CD8-positive, alpha-beta memory T cell (primary cell): ENCODE measurements at regions not wholly inside any gene's neighbourhood (a gene's known extent, or its start where the extent isn't known, plus 50 kb on each side); places are given as distances from the start of the nearest gene placed in this dataset.

ENCODE experiments used
- CTCF ChIA-PET: fragments of 350-600 bp; sonication (Branson Sonifier 250); formaldehyde crosslinking; loops from one replicate; lab custom pipeline; 2021; ENCODE audit warnings: antibody characterized with exemption; lab: Charles Lee
- POLR2A ChIA-PET: fragments of 350-600 bp; sonication (Branson Sonifier 250); formaldehyde crosslinking; loops from one replicate; lab custom pipeline; 2021; ENCODE audit warnings: antibody characterized with exemption; lab: Charles Lee
- DNase-seq, 5 donors: peaks; one replicate each; pipeline versions ENCODE4 v3.0.0 to v3.0.0-alpha.2; 2020 to 2022; ENCODE audit warnings: mixed read lengths in 1 of 5
- H3K27ac ChIP-seq: one replicate; pipeline ENCODE4 v1.7.0; 2013; ENCODE audit warnings: low read depth, mild to moderate bottlenecking, low read length, moderate library complexity
- H3K27me3 ChIP-seq: 2 replicates; pipeline ENCODE4 v1.7.0; 2013; ENCODE audit warnings: low read length, mild to moderate bottlenecking; ENCODE audit not compliant: insufficient read depth, poor library complexity, severe bottlenecking
- H3K36me3 ChIP-seq: 2 replicates; pipeline ENCODE4 v1.7.0; 2013; ENCODE audit warnings: mild to moderate bottlenecking, low read length, moderate library complexity; ENCODE audit not compliant: insufficient read depth
- H3K4me1 ChIP-seq: 2 replicates; pipeline ENCODE4 v1.7.0; 2013; ENCODE audit warnings: mild to moderate bottlenecking, low read length, moderate library complexity; ENCODE audit not compliant: insufficient read depth
- H3K4me3 ChIP-seq: 2 replicates; pipeline ENCODE4 v1.7.0; 2013; ENCODE audit warnings: mild to moderate bottlenecking, low read length
- H3K9me3 ChIP-seq: 2 replicates; pipeline ENCODE4 v1.7.0; 2013; ENCODE audit warnings: mild to moderate bottlenecking, low read length
- H3K27ac Mint-ChIP-seq, 8 donors: one replicate each; pipeline ENCODE4 v1.8.0; 2020 to 2021; ENCODE audit warnings: mixed read lengths in 8 of 8, mild to moderate bottlenecking in 6 of 8, inconsistent platforms in 3 of 8, moderate library complexity in 3 of 8
- H3K27me3 Mint-ChIP-seq, 2 donors: one replicate each; pipeline ENCODE4 v1.8.0; 2020 to 2021; ENCODE audit warnings: mixed read lengths in 2 of 2, mild to moderate bottlenecking in 1 of 2, moderate library complexity in 1 of 2
- H3K36me3 Mint-ChIP-seq, 3 donors: one replicate each; pipeline ENCODE4 v1.8.0; 2020 to 2021; ENCODE audit warnings: mixed read lengths in 3 of 3, inconsistent platforms in 1 of 3, mild to moderate bottlenecking in 1 of 3
- H3K4me1 Mint-ChIP-seq, 3 donors: one replicate each; pipeline ENCODE4 v1.8.0; 2020 to 2021; ENCODE audit warnings: mixed read lengths in 3 of 3, inconsistent platforms in 1 of 3, mild to moderate bottlenecking in 1 of 3
- H3K4me3 Mint-ChIP-seq, 7 donors: one replicate each; pipeline ENCODE4 v1.8.0; 2020 to 2021; ENCODE audit warnings: mixed read lengths in 7 of 7, mild to moderate bottlenecking in 6 of 7, moderate library complexity in 4 of 7, inconsistent platforms in 2 of 7
- H3K9me3 Mint-ChIP-seq, 5 donors: one replicate each; pipeline ENCODE4 v1.8.0; 2020 to 2022; ENCODE audit warnings: mixed read lengths in 5 of 5, mild to moderate bottlenecking in 3 of 5, moderate library complexity in 2 of 5, inconsistent platforms in 1 of 5

DNA sequence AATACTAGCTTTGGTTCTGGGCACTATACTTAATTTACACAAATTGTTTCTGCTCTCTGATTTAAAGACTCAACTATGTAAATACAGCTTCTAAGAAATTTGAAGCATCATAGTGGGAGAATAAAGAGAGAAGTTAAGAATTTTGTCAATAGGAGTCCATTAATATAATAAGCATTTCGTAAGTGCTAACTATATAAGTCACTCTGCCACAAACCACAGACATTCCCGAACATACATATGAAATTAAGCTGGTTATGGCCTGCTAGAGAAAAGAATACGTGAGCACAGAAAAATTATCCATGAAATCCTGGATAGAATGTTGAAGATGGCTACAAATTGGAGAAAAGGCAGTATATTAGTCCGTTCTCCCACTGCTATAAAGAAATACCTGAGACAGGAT, 526.2 kb downstream of the MRPL39 start:
- H3K4me3 ChIP-seq: no peak overlapping the region
- CTCF ChIA-PET: no interaction called here
- H3K36me3 ChIP-seq: no peaks in the 10 kb centered on the region
- H3K27ac Mint-ChIP-seq: no peak overlapping the region
- no peak overlapping the region for H3K27ac ChIP-seq
- POLR2A ChIA-PET: no interaction called here
- no peaks in the 10 kb centered on the region for H3K4me1 ChIP-seq
- DNase-seq: no peak
- no peaks in the 10 kb centered on the region for H3K9me3 ChIP-seq
- no peaks in the 10 kb centered on the region for H3K27me3 Mint-ChIP-seq
- H3K36me3 Mint-ChIP-seq: no peaks in the 10 kb centered on the region
- no peak overlapping the region for H3K4me3 Mint-ChIP-seq
- peaks cover 0 to 7% (median 0%) of the 10 kb centered on the region in 5 donors for H3K9me3 Mint-ChIP-seq
- H3K27me3 ChIP-seq: no peaks in the 10 kb centered on the region
- no peaks in the 10 kb centered on the region for H3K4me1 Mint-ChIP-seq

DNA sequence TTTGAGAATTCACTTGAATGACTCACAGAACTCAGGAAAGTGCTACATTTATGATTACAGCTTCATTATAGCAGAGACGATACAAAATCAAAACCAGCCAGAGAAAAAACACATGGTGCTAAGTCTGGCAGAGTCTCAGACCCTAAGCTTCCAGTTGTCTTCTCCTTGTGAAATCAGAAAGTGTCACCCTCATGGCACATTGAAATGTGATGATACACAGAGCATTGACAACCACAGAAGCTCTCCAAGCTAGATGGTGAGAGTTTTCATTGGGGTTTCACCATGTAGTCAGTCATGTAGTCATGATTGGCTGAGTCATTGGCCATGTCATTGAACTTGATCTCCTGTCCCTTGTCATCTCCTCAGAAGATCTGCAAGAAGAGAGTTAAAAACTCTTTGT, 526.6 kb downstream of the MRPL39 start:
- no peaks in the 10 kb centered on the region for H3K36me3 Mint-ChIP-seq
- Histone ChIP-seq H3K27ac (no peak overlapping the region), H3K9me3 (no peaks in the 10 kb centered on the region), H3K36me3 (no peaks in the 10 kb centered on the region), H3K4me3 (no peak overlapping the region), H3K27me3 (no peaks in the 10 kb centered on the region), H3K4me1 (no peaks in the 10 kb centered on the region)
- POLR2A ChIA-PET: no interaction called here
- DNase-seq: no peak
- CTCF ChIA-PET: no interaction called here
- H3K9me3 Mint-ChIP-seq: peaks cover 0 to 7% (median 0%) of the 10 kb centered on the region in 5 donors
- no peak overlapping the region for H3K4me3 Mint-ChIP-seq
- no peak overlapping the region for H3K27ac Mint-ChIP-seq
- H3K4me1 Mint-ChIP-seq: no peaks in the 10 kb centered on the region
- H3K27me3 Mint-ChIP-seq: no peaks in the 10 kb centered on the region

DNA sequence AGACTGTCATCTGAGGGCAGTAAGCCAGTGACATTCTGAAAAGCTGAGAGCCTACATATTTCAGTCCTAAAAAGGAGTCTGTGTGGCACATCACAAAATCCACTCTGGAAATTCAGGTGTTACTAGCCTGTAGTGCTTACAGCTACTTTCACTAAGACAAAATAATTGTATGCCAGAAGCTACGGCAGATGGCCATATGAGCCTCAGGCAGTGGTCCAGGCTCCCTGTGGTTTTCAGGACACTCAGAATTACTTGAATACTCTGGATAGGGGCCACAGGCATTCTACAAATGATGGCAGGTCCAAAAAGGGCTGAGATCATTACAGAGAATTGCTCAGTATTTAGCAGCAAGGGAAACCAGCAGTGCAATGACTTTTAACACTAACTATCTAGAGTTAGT, 527.1 kb downstream of the MRPL39 start:
- Mint-ChIP-seq H3K36me3 (no peaks in the 10 kb centered on the region), H3K4me1 (no peaks in the 10 kb centered on the region), H3K4me3 (no peak overlapping the region), H3K27me3 (no peaks in the 10 kb centered on the region), H3K27ac (no peak overlapping the region), H3K9me3 (peaks cover 0 to 7% (median 0%) of the 10 kb centered on the region in 5 donors)
- Histone ChIP-seq H3K27ac (no peak overlapping the region), H3K4me3 (no peak overlapping the region), H3K36me3 (no peaks in the 10 kb centered on the region), H3K27me3 (no peaks in the 10 kb centered on the region), H3K9me3 (no peaks in the 10 kb centered on the region), H3K4me1 (no peaks in the 10 kb centered on the region)
- ChIA-PET POLR2A (no interaction called here), CTCF (no interaction called here)
- no peak for DNase-seq

DNA sequence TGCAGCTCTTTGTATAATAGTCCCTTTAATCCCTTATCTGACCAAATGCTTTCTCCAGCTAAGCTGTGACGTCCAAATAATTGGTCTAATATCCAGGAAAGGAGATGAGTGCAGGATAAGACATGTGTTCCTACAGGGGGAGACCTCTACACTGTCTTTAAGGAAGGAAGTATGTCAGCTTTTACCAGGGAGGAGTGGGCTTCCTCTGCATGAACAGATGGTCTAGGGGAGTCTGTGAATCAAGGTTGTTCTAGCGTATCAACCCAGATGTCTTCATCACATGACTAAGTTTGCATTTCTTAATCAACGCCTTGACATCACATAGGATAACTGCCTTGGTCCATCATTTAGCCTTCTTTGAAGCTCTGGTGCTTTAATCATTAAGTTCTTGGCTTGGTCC, 528.2 kb downstream of the MRPL39 start:
- Histone ChIP-seq H3K36me3 (no peaks in the 10 kb centered on the region), H3K9me3 (no peaks in the 10 kb centered on the region), H3K4me1 (no peaks in the 10 kb centered on the region), H3K27ac (no peak overlapping the region), H3K27me3 (no peaks in the 10 kb centered on the region), H3K4me3 (no peak overlapping the region)
- H3K27ac Mint-ChIP-seq: no peak overlapping the region
- POLR2A ChIA-PET: no interaction called here
- CTCF ChIA-PET: no interaction called here
- H3K4me1 Mint-ChIP-seq: no peaks in the 10 kb centered on the region
- H3K9me3 Mint-ChIP-seq: peaks cover 0 to 7% (median 0%) of the 10 kb centered on the region in 5 donors
- DNase-seq: no peak
- no peaks in the 10 kb centered on the region for H3K27me3 Mint-ChIP-seq
- no peak overlapping the region for H3K4me3 Mint-ChIP-seq
- H3K36me3 Mint-ChIP-seq: no peaks in the 10 kb centered on the region

DNA sequence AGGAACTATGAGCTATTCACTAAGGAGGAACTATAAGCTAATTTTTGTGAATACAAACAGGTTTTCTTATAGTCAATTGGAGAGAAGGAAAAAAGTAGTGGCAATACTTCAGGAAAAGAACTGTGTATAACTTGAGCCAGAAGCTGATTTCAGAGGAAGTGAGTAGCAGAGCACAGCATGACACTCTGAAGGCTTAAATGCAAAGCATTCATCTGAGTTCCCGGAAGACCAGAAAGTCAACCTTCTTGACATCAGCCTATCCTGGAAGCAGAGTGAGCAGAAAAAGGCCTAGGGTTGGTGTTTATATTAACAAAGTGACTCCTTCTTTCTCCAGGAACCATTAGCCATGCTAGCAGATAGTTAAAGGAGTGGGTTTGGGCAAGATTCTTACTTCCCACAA, 545.2 kb downstream of the MRPL39 start:
- POLR2A ChIA-PET: no interaction called here
- no peak for DNase-seq
- no peaks in the 10 kb centered on the region for H3K4me1 Mint-ChIP-seq
- H3K27ac Mint-ChIP-seq: no peak overlapping the region
- no peak overlapping the region for H3K4me3 ChIP-seq
- no peaks in the 10 kb centered on the region for H3K9me3 ChIP-seq
- CTCF ChIA-PET: no interaction called here
- no peak overlapping the region for H3K4me3 Mint-ChIP-seq
- no peak overlapping the region for H3K27ac ChIP-seq
- no peaks in the 10 kb centered on the region for H3K36me3 Mint-ChIP-seq
- H3K9me3 Mint-ChIP-seq: peaks cover 0 to 2% (median 0%) of the 10 kb centered on the region in 5 donors
- H3K36me3 ChIP-seq: no peaks in the 10 kb centered on the region
- H3K27me3 Mint-ChIP-seq: no peaks in the 10 kb centered on the region
- H3K27me3 ChIP-seq: no peaks in the 10 kb centered on the region
- no peaks in the 10 kb centered on the region for H3K4me1 ChIP-seq

DNA sequence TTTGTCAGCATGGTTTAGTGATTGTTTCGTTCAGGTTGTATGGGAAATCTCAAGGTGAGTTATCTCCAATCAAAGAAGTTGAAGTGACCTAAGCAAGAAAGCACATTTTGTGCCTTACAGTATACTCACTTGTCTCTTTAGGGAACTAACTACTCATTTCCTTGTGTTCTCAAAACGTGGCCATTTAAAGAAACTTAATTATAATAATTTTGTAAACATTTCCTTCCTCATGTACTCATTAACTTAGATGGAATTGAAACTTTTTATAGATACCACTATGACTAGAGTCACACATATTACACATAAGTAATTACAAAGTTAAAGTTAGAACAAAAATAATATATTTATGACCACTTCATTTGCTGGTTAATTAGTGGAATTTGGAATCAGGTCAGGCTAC, 552.6 kb downstream of the MRPL39 start:
- Mint-ChIP-seq H3K9me3 (peaks cover 0 to 10% (median 6%) of the 10 kb centered on the region in 5 donors), H3K36me3 (no peaks in the 10 kb centered on the region), H3K4me1 (no peaks in the 10 kb centered on the region), H3K27ac (no peak overlapping the region), H3K27me3 (no peaks in the 10 kb centered on the region), H3K4me3 (no peak overlapping the region)
- ChIA-PET POLR2A (no interaction called here), CTCF (no interaction called here)
- Histone ChIP-seq H3K4me1 (no peaks in the 10 kb centered on the region), H3K27me3 (no peaks in the 10 kb centered on the region), H3K36me3 (no peaks in the 10 kb centered on the region), H3K9me3 (no peaks in the 10 kb centered on the region), H3K4me3 (no peak overlapping the region), H3K27ac (no peak overlapping the region)
- DNase-seq: no peak

DNA sequence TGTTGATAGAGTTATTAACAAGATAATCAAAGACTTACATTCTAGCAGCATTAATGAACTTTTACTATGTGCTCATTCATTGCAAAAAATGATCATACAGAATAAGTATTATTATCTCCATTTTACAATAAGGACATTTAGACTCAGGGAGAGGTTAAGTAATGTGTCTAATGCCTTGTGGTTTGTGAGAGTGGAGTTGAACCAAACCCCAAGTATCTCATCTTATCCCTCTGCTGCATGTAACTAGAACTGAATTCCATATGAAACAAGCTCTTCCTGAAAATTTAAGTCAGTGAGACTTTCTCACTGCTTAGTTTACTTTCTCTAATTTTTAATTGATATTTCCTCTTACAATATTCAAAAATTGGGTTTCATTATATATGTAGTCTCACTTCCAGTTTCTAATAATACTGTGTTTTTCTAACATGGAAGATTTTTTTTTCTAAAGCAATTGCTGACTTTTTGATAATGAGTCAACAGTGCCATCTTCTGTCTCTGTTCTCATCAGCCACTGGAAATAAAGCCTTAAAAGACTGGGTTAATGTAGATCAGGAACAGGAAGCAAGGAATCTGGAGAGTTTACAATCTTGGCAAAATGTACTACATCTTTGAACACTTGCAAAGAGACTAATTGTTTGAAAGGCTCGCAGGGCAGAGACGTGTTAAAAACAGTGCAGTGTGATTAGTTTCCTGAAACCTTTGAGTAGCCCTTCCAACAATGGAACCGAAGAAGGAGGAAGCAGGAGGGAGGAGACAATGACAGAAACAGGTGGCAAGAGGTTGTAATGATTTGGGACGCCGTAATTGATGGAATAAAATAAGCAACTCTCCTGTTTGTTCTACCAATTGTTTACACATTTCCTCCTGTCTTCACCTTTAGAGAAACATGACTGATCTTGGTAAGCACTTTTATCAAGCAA, 567.6 kb downstream of the MRPL39 start:
- no peak overlapping the region for H3K27ac Mint-ChIP-seq
- ChIA-PET POLR2A (no interaction called here), CTCF (no interaction called here)
- no peaks in the 10 kb centered on the region for H3K36me3 ChIP-seq
- no peak overlapping the region for H3K4me3 Mint-ChIP-seq
- peaks cover 0 to 3% (median 0%) of the 10 kb centered on the region in 5 donors for H3K9me3 Mint-ChIP-seq
- no peak for DNase-seq
- H3K27me3 ChIP-seq: no peaks in the 10 kb centered on the region
- no peak overlapping the region for H3K27ac ChIP-seq
- no peaks in the 10 kb centered on the region for H3K27me3 Mint-ChIP-seq
- H3K4me3 ChIP-seq: no peak overlapping the region
- no peaks in the 10 kb centered on the region for H3K9me3 ChIP-seq
- H3K4me1 ChIP-seq: no peaks in the 10 kb centered on the region
- no peaks in the 10 kb centered on the region for H3K36me3 Mint-ChIP-seq
- H3K4me1 Mint-ChIP-seq: no peaks in the 10 kb centered on the region

DNA sequence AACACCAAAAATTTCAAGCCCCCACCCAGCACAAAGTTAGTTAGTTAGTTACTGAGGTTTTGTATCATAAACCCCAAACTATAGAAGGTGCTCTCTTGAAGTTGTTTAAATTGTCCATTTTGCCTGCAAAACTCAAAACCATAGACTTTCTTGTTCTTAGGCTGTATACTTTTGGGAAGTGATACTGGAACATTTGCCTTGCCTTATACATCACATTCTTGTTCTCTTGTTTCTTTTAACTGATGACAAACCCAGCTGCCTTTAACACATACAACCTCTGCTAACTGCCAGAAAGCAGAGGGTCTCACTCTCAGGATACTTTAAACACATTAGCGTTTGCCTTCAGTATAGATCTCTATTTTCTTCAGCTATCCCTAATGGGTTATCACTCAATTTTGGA, 570.5 kb downstream of the MRPL39 start:
- Histone ChIP-seq H3K36me3 (no peaks in the 10 kb centered on the region), H3K4me3 (no peak overlapping the region), H3K4me1 (no peaks in the 10 kb centered on the region), H3K27ac (no peak overlapping the region), H3K27me3 (no peaks in the 10 kb centered on the region), H3K9me3 (no peaks in the 10 kb centered on the region)
- ChIA-PET CTCF (no interaction called here), POLR2A (no interaction called here)
- Mint-ChIP-seq H3K27me3 (no peaks in the 10 kb centered on the region), H3K4me3 (no peak overlapping the region), H3K4me1 (no peaks in the 10 kb centered on the region), H3K9me3 (peaks cover 0 to 3% (median 0%) of the 10 kb centered on the region in 5 donors), H3K36me3 (no peaks in the 10 kb centered on the region), H3K27ac (no peak overlapping the region)
- no peak for DNase-seq
